Stimulated activated CD4-positive, alpha-beta T cell treated with anti-CD3 and anti-CD28 coated beads, Interleukin-1b, Interleukin-23, amount 100 ng/mL, for 4 hours (primary cell): ENCODE measurements at regions not wholly inside any gene's neighbourhood (a gene's known extent, or its start where the extent isn't known, plus 50 kb on each side); places are given as distances from the start of the nearest gene placed in this dataset.

ENCODE experiments used
- DNase-seq, 2 donors: peaks; one replicate each; pipeline ENCODE4 v3.0.0-alpha.2; 2020; ENCODE audit warnings: low read depth in 2 of 2

GRCh38 chr5:10849278-10849677 lies 88.2 kb upstream of the DAP start:
- no peak for DNase-seq

GRCh38 chr5:10844016-10844415 lies 83.0 kb upstream of the DAP start:
- no peak for DNase-seq

- DNase-seq: no peak
Observed at GRCh38 chr5:10842823-10843222, 81.8 kb upstream of the DAP start.

- no peak for DNase-seq
Observed at GRCh38 chr5:10839916-10840599, 79.0 kb upstream of the DAP start.

GRCh38 chr5:10839118-10839517 lies 78.1 kb upstream of the DAP start:
- DNase-seq: no peak

- no peak for DNase-seq
Observed at GRCh38 chr5:10838038-10838437, 77.0 kb upstream of the DAP start.

GRCh38 chr5:10836986-10837385 lies 76.0 kb upstream of the DAP start:
- no peak for DNase-seq

- no peak for DNase-seq
Observed at GRCh38 chr5:10834695-10835094, 73.7 kb upstream of the DAP start.

- DNase-seq: no peak
Observed at GRCh38 chr5:10832987-10833386, 72.0 kb upstream of the DAP start.

- DNase-seq: no peak
Observed at GRCh38 chr5:10832421-10832820, 71.4 kb upstream of the DAP start.

- DNase-seq: no peak
Observed at GRCh38 chr5:10831419-10831818, 70.4 kb upstream of the DAP start.

- DNase-seq: no peak
Observed at GRCh38 chr5:10828241-10828640, 67.2 kb upstream of the DAP start.

GRCh38 chr5:10827571-10827970 lies 66.5 kb upstream of the DAP start:
- no peak for DNase-seq

- no peak for DNase-seq
Observed at GRCh38 chr5:10826971-10827370, 65.9 kb upstream of the DAP start.

GRCh38 chr5:10825897-10826644 lies 65.0 kb upstream of the DAP start:
- no peak for DNase-seq

GRCh38 chr5:10812218-10812617 lies 51.2 kb upstream of the DAP start:
- no peak for DNase-seq
